ENCODE measurements at regions not wholly inside any gene's neighbourhood (a gene's known extent, or its start where the extent isn't known, plus 50 kb on each side); places are given as distances from the start of the nearest gene placed in this dataset.
"Not testable (repeated sequence)": the region's sequence is repeated elsewhere in the genome, so short reads cannot be mapped to it uniquely, and the experiment has no call there.

DNA sequence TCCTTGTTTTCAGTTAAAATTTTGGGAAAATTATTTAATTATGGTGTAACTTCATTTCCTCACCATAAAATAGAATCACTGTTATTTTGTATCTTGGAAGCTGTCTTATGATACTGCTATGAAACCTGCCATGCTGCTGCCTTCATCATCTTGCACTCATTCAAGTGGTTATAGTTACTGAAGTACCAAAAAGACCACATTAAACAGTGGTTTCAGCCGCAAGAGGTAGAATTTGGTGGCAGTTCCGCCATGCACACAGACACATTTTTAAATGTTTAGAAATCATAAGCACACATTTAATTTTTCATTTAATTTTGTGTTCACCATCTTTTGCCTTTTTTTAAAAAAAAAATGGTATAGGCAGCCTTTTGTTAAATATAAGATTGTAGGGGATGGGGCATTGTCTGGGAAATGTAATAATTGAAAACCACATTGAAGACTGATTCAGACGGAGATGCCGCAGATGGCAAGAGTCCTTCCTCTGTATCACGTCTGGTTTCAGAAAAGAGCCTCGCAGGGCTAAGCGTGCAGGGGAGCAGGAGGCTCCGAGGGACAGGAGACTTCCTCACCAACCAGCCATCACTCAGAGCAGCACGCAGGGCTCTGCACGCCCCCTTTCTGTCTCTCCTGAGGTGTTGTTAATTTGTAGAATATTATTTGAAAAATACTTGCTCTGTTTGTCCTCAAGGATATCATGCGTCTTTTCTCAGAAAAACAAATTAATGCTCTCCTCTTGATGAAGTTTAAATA is 115.2 kb upstream of the PELI2 start:
- DNase-seq: peak in 1 of 4 experiments; percentile 2

DNA sequence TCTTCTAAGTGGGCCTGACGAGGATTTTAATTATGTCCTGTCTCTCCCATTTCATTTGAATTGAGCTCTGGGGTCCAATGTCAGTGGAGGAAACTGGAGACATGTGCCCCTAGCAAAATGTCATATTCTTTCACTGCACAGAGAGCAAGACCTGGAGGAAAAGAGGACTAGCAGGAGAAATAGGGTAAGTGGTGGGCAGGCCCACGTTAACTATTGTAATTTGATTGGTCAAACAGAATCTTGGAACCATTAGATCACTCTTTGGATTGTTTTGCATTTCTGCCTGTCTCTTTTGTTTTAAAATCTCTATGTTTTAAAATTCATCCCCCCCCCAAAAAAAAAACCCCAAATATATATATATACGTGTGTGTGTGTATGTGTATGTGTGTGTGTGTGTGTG is 113.9 kb upstream of the PELI2 start:
- no peak for DNase-seq

DNA sequence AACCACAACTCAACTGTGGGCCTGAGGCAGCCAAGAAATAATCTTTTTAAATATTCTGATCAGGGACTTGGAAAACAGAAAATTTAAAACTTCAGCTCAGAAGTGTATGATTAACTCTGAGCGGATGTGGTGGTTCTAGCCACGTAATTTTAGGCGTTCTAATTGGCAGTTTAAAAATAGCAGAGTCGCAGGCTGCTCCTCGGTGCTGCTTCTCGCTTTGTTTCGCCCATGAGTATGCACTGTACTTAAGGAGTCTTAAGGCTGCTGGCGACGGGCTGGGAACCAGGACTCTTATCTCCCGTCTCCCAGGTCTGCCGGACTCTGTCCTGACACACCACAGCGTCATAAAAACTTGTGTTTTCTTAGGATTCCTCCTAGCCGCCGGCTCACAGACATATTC is 113.4 kb upstream of the PELI2 start:
- DNase-seq: no peak

DNA sequence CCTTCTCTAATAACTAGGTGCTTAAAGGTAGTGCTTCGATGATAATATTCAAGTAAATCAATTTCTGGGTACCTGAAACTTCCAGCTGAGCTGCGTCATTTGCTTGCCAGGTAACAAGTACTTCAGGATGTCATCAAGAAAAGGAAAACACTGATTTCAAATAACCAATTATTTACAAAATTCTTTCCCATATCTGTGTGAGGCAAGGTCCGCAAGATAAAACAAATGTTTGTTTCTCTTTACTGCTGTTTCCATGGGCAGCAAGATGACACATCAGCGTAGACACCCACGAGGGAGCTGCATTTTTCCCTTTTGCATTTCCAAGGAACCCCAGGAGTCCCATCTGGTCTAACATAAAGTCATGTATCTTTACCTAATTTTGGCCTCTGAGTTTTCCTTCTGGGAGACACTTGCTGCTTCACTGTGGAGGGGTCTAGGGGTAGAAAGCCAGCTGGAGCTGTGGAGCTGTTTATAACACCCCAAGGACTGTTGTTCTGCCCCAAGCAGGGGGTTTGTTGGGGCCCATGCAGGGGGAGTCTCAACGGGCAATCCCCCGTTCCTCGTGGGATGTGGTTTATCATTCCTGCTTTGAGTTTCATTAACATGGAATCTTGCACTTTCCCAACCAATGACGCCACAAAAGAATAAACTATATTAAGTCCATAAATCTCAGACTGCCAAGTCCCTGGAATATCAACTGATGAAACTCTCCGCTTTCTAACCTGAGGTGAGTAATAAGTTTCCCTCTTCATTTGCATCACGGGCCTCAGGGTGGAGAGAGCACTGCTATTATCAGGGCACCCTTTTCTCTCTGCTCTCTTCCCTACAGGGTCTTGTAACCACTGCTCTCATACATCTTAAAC is 112.8 kb upstream of the PELI2 start:
- no peak for DNase-seq

DNA sequence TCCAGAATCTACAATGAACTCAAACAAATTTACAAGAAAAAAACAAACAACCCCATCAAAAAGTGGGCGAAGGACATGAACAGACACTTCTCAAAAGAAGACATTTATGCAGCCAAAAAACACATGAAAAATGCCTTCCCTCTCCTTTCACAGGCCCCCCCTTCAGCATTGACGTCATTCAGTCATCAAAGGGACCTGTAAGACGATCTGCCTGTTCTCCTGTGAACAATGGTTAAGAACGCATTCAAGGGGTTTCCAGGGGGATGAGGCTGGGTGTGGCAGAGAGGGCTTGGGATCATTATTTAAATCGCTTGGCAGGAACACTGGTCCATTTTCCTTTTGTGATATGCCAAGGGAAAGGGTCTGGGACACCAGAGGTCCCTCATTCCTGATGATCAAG is 110.7 kb upstream of the PELI2 start:
- not testable (repeated sequence) for DNase-seq

DNA sequence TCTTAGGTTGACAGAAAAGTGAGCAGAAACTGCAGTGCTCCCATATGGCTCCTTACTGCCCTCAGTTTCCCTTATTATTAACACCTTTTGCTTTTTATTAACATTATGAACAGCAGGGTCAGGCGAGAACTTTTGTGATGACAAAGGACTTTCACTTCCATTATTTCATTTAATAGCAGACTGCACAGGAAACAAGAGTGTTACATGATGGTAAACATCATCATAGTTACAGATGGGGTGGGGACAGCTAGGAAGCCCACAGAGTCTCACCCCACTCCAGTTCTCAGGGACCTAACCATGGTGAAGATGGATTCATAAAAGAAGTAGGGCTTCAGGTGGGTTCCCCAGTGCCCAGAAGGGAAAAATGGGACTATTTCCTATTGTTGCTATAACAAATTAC is 110.1 kb upstream of the PELI2 start:
- DNase-seq: no peak

DNA sequence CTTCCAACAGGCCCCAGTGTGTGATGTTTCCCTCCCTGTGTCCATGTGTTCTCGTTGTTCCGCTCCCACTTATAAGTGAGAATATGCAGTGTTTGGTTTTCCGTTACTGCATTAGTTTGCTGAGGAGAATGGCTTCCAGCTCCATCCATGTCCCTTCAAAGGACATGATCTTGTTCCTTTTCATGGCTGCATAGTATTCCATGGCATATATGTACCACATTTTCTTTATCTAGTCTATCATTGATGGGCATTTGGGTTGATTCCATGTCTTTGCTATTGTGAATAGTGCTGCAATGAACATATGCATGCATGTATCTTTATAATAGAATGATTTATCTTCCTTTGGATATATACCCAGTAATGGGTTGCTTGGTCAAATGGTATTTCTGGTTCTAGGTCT is 109.5 kb upstream of the PELI2 start:
- not testable (repeated sequence) for DNase-seq

DNA sequence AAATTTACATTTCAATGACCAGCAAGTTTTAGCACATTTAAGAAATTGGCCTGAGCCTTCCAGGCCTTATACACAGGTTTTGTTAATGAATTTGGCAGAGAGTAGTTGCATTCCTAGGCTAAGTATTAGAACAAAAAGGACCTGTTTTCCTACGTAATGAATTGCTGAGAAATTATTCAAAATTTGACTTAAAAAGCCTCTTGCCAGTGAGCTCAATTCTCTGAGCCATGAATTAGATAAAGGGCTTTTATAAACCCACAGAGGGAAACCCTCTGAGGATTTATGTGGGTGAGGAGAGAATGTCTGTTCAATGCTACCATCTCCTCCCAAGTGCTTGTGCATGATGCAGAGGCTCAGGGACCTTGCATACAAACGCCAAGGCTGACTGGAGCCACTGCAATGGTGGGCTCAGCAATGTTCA is 94.5 kb upstream of the PELI2 start:
- no peak for DNase-seq

DNA sequence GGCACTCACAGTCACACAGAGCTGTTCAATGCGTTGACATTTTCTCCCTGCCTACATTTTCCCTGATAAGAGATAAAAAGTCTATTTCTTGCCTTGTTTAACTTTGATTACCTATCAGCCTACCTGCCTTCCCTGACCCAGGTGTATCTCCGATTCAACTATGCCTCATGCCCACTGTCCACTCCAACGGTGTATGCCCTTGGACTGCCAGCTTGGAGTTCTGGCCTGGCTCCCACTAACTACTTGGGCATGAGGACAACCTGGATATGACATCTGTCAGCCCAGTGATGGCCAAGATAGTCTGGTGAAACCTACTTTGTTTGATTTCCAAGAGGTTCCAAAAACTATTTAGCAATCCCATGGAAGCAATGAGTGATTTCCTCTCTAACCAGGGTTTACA is 93.0 kb upstream of the PELI2 start:
- DNase-seq: no peak

DNA sequence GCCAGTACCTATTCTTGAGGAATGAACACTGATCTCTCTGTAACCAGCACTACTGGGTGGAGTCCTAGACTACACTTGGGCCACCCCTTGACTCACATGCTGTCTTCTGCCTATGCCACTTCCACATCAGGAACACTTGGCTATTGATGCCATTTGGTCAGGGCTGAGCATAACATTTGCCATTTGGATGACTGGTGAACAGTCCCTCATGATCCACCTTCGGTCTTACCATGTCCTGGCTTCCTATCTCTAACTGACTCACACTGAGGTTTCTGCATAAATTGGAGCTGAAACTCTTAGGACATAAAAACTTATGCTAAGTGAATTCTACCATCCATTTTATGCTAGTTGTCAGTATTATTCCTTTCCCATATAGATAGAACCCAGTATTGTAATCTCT is 91.7 kb upstream of the PELI2 start:
- no peak for DNase-seq

DNA sequence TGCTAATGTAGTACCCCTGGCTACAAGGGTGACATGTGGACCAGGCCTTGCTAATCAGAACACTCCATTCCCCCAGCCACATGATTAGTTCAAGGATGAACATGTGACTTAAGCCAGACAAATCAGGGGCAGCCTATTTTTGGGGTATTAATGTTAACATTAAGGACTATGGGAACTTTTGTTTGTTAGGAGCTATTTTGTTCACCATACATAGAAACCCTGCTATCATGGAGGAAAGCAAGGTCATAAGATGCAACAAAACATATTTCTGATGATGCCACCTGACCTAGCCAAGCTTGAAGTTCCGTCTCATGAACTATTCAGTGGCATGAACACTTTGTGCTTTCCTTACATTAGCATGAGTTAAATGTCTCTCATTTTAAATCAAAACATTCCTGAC is 90.8 kb upstream of the PELI2 start:
- no peak for DNase-seq

DNA sequence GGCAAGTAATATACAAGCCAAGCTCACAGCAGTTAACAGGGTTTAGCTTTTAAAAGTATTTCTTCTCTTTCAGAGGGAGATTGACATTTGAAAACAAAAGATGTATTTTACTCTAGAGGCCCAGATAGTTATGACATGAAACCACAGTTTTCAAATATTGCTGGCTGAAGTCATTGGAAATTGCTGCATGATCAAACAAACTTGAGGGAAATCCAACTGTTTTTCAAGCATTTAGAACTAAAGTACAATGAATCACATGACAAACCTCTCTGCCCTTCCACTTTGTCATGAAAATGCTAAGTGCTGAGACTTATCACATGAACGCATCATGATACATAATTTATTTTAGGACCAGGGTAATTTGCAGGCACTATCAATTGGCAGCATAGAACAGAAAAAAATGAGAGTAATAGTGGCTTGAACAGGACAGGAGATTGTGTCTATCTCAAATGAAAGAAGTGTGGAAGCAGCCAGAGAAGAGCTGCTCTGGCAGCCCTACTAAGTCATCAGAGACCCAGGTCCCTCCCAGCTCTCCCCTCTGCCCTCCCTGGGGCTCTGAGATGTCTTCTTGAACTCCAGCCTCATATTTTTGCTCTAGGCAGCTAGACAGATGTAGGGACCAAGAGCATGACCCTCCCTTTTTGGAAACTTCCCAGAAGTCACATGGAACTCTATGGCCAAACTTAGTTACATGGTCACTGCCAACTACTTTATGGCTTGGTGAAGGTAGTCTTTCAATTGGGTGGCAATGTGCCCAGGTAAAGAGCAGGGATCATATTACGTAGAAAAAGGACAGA is 90.1 kb upstream of the PELI2 start:
- no peak for DNase-seq

DNA sequence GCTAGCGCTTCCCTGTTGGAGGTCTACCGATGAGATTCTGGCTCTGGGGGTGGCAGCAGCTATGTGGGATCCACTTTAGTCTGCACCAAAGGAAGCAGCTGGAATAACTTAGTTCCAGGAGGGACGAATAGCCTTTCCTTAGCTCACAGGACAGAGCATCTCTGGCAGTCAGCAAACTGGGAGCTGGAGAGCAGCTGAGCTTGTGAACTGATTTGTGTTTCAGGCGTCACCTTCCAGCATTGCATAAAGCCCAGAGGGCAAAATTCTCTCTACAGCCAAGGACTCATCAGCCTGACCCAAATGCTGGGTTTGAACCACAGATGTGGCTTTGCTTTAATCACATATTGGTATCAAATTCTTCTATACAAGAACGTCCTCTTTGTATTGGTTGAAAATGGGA is 81.9 kb upstream of the PELI2 start:
- DNase-seq: no peak

DNA sequence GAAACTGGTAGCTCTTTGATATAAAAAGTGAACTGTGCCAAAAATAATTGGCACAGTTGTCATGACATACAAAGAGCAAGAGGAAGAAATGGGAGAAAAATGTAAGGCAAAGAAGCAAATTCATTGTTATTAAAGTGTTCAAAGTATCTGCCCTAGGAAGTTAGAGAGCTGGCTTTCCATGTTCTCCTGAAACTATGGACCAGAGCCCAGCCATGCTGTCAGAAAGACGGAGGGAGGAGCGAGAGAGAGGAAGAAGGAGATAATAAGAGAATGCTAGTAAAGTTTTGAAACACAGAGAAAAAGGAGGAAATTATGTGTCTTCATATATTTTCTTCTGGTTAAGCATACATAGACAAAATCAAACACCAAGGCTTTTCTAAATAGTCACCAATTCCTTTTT is 78.1 kb upstream of the PELI2 start:
- no peak for DNase-seq

DNA sequence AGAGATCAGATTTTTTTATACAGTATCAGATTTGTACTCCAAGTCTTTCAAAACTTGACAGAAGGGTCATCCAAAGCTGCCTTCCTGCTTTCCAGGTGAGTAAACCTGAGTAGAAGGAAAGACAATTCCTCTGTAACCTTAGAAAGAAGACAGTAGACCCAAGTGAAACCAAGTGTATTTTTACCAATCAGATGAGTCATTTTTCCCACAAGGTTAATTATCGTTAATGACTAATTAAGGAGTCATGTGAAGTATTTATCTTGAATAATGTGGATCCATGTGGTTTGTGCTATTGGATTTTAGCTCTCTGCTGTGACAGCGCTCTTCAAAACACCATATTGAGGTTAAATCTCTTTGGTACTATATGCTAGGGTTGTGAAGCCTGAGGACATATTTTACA is 74.0 kb upstream of the PELI2 start:
- DNase-seq: no peak

DNA sequence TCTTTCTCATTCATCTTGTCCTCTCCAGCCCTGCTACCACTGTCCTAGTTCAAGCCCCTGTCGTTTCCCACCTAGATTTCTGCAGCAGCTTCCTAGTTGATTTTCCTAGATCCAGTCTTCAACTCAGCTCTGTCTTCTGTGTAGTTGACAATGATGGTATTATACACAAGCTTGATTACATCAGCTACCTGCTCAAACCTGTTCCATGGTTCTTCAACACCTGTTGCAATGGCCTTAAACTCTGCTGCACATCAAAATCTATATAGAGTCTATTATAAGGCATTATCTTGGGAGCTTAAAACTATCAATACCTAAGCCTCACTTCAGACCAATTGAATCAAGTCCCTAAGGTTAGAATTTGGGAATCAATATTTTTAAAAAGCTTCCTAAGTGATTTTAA is 71.7 kb upstream of the PELI2 start:
- no peak for DNase-seq

DNA sequence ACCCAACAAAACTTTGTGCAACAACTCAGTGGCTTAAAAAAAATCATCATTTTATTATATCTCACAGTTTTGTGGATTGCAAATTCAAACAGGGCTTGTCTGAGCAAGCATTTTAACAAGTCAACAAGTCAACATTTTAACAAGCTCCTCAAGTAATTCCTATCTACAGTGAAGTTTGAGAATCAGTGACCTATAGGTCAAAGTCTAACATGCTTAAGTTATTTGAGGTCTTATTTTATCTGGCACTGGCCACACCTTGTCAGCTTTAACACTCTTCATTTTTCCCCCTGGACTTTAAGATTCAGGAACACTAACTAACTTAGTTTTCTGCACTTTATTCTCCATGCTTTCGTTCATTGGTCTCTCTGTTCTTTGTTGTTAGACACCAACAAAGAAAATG is 71.2 kb upstream of the PELI2 start:
- no peak for DNase-seq

DNA sequence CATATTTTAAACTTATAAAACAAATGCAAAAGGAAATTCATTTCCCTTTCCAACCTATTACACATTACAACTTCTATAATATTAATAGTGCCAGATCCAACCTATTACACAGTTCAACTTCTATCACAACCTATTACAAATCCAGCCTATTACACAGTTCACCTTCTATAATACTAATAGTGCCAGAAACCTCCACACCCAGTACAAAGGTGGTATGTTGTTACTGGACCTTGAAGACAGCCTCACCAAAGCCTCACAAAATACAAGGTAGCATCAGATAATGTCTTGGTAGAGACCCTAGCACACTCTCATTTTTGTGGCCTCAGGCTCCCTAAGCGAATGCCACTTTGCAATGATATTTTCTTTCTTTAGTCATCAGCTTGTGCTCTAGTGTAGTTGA is 68.7 kb upstream of the PELI2 start:
- DNase-seq: no peak

DNA sequence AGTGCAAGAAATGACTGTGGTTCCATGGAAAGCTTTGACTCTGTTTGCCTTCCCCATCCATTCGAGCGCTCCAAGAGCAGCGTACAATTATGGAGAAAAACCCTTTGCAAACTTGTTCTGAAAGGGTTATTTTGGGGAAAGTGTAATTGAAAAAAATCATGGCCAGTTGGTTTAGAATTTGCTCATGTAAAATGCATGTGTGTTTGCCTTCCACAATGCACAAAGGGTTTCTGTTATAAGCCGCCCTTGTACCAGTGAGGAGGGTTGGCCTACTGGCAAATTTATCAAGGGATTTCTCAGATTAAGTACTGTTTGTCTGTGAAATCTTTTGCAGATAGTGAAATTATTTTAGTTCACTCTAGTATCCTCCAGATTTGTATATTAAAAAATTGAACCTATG is 62.7 kb upstream of the PELI2 start:
- DNase-seq: no peak

DNA sequence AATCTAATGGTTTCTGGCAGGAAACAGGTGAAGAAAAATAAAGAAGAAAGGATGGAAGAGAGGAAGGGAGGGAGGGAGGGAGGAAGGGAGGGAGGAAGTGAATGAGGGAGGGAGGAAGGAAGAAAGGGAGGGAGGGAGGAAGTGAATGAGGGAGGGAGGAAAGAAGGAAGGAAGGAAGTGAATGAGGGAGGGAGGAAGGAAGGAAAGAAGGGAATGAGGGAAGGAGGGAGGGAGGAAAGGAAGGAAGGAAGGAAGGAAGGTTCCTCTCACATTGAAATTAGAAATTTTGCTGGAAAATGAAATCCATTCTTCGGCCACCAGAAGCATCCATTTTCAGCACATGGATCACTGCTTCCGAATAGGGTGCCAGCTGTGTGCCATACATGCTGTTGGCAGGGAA is 62.2 kb upstream of the PELI2 start:
- no peak for DNase-seq

DNA sequence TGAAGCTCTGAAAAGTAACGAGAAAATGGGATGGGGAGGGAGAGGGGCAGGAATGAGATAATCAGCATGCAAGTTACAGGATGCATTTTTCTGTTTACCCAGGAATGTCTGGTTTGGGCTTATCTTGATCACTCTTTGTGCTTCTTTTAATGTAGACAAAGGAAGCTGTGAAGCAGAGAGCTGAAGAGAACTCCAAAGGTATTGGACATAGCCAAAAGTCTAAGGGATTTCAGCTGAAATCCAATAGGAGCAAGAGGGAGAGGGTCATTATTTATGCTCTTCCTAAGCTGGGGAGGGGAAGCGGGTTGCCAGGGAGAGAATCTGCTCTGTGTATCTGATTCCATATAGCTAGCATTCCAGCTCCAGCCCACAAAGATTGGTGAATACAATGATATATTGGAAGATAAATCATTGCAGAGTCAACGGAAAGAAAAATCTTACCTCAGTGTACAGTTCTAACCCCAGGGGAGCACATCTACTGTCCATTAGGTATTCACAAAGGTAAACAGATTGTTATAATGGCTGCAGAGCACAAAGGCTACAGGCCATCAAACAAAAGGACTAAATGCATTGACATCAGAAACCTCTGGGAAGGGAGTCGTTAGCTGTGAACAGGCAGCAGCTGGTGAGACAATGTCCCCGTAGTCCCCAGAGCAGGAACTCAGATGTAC is 61.0 kb upstream of the PELI2 start:
- DNase-seq: no peak

DNA sequence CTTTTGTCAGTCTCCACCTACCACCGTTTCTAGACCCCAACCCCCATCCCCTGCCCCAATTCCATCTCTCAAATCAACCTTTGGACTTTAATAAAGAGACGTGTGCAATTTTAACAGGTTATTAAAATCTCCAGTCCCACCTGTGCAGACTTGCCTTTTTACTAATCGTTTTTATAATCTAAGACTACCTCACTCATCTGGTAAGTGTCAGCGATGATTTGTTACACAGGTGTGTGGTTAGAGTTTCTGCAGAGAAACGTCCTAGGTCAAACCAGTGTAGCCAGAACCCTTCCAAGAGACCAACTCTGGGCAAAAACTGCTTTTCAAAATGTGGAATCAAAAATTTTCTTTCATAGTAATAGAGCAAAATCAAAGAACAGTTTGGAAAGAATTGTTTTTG is 60.4 kb upstream of the PELI2 start:
- DNase-seq: no peak

DNA sequence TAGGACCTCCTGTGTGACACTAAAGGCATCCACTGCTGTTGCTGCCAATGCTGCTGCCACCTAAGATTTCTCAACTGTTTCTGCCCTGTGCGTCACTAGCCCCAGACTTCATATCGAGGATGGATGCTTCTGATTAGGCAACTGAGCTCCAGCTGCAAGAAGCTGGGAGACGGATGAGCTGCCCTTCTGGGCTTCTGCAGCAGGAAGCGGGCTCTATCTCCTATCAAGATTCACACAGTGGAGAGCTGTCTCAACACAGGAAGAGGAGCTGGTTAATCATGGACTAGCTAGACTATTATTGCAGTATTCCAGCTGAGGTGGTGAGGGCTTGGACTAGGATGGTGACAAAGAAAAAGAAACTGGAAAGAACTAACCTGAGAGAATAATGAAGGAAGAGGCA is 59.2 kb upstream of the PELI2 start:
- DNase-seq: no peak
